GM03348 (cell line): ENCODE measurements at regions not wholly inside any gene's neighbourhood (a gene's known extent, or its start where the extent isn't known, plus 50 kb on each side); places are given as distances from the start of the nearest gene placed in this dataset.
A peak's percentile ranks its signal among the peaks of the same experiment; 100 is the strongest.

Experiments used
- DNase-seq: peaks from one replicate; pipeline ENCODE4 v3.0.0; 2012; ENCODE audit warnings: low spot score

GRCh38 chr11:59302991-59303390, 55.7 kb upstream of the OR5AN1 start:
- DNase-seq, result no peak

DNA sequence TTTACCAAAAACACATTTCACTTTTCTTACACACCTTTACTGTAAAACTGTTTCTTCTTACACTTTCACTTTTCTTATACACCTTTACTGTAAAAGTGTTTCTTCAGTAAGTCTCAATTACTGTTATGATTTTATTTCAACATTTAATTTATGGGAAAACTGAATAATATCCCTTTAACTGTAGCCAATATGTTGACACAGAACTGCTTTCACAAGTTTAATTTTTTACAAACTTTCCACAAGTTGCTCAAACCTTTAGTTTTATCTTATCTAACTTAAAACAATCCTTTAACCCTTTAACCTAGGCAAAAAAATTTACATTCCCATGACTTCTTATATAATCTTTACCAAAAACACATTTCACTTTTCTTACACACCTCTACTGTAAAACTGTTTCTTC, 63.3 kb upstream of the OR5AN1 start:
- no peak for DNase-seq

GRCh38 chr11:59292611-59293010, 66.1 kb upstream of the OR5AN1 start:
- DNase-seq, result no peak

GRCh38 chr11:59291228-59291627, 67.5 kb upstream of the OR5AN1 start:
- no peak for DNase-seq

GRCh38 chr11:59289356-59290181, 69.1 kb upstream of the OR5AN1 start:
- no peak for DNase-seq

GRCh38 chr11:59285716-59286260, 72.9 kb upstream of the OR5AN1 start:
- DNase-seq, result no peak

DNA sequence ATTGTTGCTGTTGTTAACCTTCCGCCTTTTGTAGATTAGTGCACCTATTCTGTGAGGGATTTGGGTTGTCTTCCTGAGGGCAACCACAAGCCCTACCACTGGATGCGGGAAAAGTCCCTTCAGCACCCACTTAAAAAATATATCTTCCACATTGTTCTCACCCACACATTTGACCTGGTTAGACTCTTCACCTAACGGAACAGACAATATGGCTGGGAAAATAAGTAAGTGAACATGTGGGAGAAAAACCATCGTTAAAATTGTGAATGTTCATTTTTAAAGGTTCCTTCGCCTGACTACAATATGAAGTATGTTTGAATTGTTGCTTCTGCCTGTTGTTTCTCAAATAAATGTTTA, 72.0 kb upstream of the MPEG1 start:
- no peak for DNase-seq

- DNase-seq, result peak; percentile 48
Measured at GRCh38 chr11:59283825-59284772, 71.4 kb upstream of the MPEG1 start.

DNA sequence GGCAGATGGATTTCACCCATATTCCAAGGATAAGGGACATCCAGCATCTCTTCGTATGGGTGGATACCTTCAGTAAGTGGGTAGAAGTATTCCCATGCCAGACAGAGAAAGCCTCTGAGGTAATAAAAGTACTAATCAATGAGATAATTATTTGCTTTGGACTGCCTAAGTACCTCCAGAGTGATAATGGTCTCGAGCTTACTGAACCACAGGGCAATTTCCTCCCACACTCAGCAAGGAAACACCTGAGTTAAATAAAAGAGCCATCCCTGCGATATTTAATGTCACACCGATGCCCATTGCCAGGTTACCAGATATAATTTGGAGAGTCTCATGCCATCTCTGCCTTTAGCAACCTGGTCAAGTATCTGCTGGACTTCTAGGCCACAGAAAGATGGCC, 70.6 kb upstream of the MPEG1 start:
- no peak for DNase-seq

GRCh38 chr11:59281177-59281576, 68.5 kb upstream of the MPEG1 start:
- DNase-seq, result no peak

- no peak for DNase-seq
Measured at GRCh38 chr11:59273373-59273841, 60.7 kb upstream of the MPEG1 start.

- no peak for DNase-seq
Measured at GRCh38 chr11:59272771-59273372, 60.1 kb upstream of the MPEG1 start.

- no peak for DNase-seq
Measured at GRCh38 chr11:59271811-59272327, 59.1 kb upstream of the MPEG1 start.

- no peak for DNase-seq
Measured at GRCh38 chr11:59271247-59271755, 58.6 kb upstream of the MPEG1 start.

- no peak for DNase-seq
Measured at GRCh38 chr11:59267736-59268475, 55.2 kb upstream of the MPEG1 start.

DNA sequence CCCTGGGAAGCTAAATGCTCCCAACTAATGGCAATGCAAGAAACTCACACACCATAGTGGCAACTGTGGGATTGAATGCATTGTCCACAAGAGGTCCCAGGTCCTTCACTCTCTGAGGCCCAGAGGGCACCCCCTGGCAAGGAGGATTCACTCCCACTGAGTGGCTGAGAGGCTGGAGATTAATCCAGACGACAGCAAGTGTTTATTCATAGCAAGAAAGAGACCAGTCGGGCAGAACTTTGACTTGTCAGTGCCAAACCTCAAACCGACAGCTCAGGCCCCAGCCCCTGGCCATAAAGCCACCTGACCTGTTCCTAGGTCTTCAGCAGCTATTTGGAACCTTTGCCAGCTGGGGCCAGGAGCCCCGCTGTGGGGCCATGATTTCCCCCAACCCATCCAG, 54.5 kb upstream of the MPEG1 start:
- DNase-seq, result no peak

DNA sequence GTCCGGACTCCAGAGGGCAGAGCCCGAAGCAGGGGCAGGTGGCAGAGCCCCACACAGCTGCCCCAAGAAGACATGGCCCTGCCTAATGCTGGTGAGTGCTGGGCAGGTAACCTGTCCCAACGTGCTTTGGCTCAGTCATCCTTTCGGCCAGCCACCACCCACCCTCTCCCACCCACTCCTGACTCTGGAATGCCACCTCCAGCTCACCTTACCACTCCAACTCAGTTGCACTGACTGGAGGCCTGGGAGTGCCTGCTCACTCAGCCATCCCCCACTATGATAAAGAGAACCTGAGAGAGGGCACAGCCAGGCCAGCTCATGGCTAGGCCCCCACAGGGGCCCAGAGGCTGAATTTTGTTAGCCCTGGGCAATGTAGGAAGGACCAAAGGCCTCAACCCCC, 53.8 kb upstream of the MPEG1 start:
- no peak for DNase-seq

DNA sequence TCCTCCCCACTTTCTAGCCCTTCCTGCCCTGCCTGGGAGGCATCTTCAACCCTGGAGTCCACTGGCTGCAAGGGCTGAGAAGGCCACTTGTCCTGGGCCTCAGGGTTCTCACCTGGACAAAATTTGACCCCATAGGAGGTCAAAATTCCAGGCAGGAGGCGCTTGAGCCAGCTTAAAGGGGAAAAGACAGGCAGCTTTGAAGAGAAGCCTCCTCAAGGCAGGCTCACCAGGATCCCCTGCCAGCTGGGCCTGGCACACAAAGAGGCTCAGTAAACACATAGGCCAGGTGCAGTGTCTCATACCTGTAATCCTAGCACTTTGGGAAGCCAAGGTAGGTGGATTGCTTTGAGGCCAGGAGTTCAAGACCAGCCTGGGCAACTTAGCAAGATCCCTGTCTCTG, 53.0 kb upstream of the MPEG1 start:
- DNase-seq, result no peak

- DNase-seq, result no peak
Measured at GRCh38 chr11:59264736-59265135, 52.0 kb upstream of the MPEG1 start.

- no peak for DNase-seq
Measured at GRCh38 chr11:59263225-59263894, 50.6 kb upstream of the MPEG1 start.
